GM18507 (cell line): ENCODE measurements at regions not wholly inside any gene's neighbourhood (a gene's known extent, or its start where the extent isn't known, plus 50 kb on each side); places are given as distances from the start of the nearest gene placed in this dataset.
"Not testable (repeated sequence)": the region's sequence is repeated elsewhere in the genome, so short reads cannot be mapped to it uniquely, and the experiment has no call there.

Experiments
- DNase-seq: peaks from one replicate; pipeline ENCODE4 v3.0.0; 2011; ENCODE audit warnings: low read depth; ENCODE audit not compliant: insufficient read length; ENCODE audit errors: extremely low spot score
- FAIRE-seq: peaks from 2 replicates; lab custom pipeline; 2011; peaks lifted over from hg19 to GRCh38; lab: Jason Lieb, UNC

- FAIRE-seq = no peak
These were observed 228.1 kb upstream of the C2CD4B start for GRCh38 chr15:62393196-62393595.

GRCh38 chr15:62394079-62394478 lies 229.0 kb upstream of the C2CD4B start:
- DNase-seq (no peak), FAIRE-seq (no peak)

More at GRCh38 chr15:62393196-62393595, 228.1 kb upstream of the C2CD4B start:
- no peak for DNase-seq

GRCh38 chr15:62400778-62401177 lies 235.7 kb upstream of the C2CD4B start:
- FAIRE-seq = no peak
- DNase-seq = no peak

- DNase-seq (no peak), FAIRE-seq (no peak)
These were observed 237.6 kb upstream of the C2CD4B start for GRCh38 chr15:62402687-62403086.

GRCh38 chr15:62403164-62403809 lies 238.2 kb upstream of the C2CD4B start:
- FAIRE-seq (no peak), DNase-seq (no peak)

GRCh38 chr15:62404194-62404985 lies 239.3 kb upstream of the C2CD4B start:
- no peak for FAIRE-seq

GRCh38 chr15:62406305-62406891 lies 241.3 kb upstream of the C2CD4B start:
- FAIRE-seq (no peak), DNase-seq (no peak)

More at GRCh38 chr15:62404194-62404985, 239.3 kb upstream of the C2CD4B start:
- DNase-seq = no peak

- FAIRE-seq (no peak), DNase-seq (no peak)
These were observed 242.1 kb upstream of the C2CD4B start for GRCh38 chr15:62407216-62407615.

GRCh38 chr15:62407962-62408361 lies 242.9 kb upstream of the C2CD4B start:
- DNase-seq = no peak
- FAIRE-seq = no peak

GRCh38 chr15:62409466-62409865 lies 244.4 kb upstream of the C2CD4B start:
- DNase-seq (no peak), FAIRE-seq (no peak)

- FAIRE-seq = no peak
- DNase-seq = no peak
These were observed 247.6 kb upstream of the C2CD4B start for GRCh38 chr15:62412686-62413085.

- FAIRE-seq (no peak), DNase-seq (no peak)
These were observed 248.1 kb upstream of the C2CD4B start for GRCh38 chr15:62413153-62413552.

GRCh38 chr15:62413786-62414185 lies 248.7 kb upstream of the C2CD4B start:
- no peak for DNase-seq
- no peak for FAIRE-seq

GRCh38 chr15:62415498-62415897 lies 250.4 kb upstream of the C2CD4B start:
- DNase-seq (no peak), FAIRE-seq (no peak)

GRCh38 chr15:62416526-62416925 lies 251.4 kb upstream of the C2CD4B start:
- FAIRE-seq (no peak), DNase-seq (no peak)

GRCh38 chr15:62417439-62417838 lies 252.4 kb upstream of the C2CD4B start:
- FAIRE-seq = no peak
- DNase-seq = no peak

- FAIRE-seq, DNase-seq: not testable (repeated sequence)
These were observed 253.4 kb upstream of the C2CD4B start for GRCh38 chr15:62418496-62418895.

GRCh38 chr15:62419192-62419591 lies 254.1 kb upstream of the C2CD4B start:
- FAIRE-seq (no peak), DNase-seq (no peak)

- DNase-seq, FAIRE-seq: not testable (repeated sequence)
These were observed 255.3 kb upstream of the C2CD4B start for GRCh38 chr15:62420371-62420770.

GRCh38 chr15:62421289-62421688 lies 256.2 kb upstream of the C2CD4B start:
- FAIRE-seq = no peak
- no peak for DNase-seq
